Neural progenitor cell (in vitro differentiated cells): ENCODE measurements at regions not wholly inside any gene's neighbourhood (a gene's known extent, or its start where the extent isn't known, plus 50 kb on each side); places are given as distances from the start of the nearest gene placed in this dataset.

Experiments used
- EZH2 ChIP-seq: fragments of 200-600 bp; sonication (generic); IDR thresholded peaks from 2 replicates; pipeline ENCODE4 v1.6.1; 2017; ENCODE audit warnings: antibody characterized with exemption, mild to moderate bottlenecking, moderate library complexity
- EZH2phosphoT487 ChIP-seq: fragments of 200-600 bp; sonication (generic); IDR thresholded peaks from 2 replicates; pipeline ENCODE4 v1.6.1; 2017; ENCODE audit warnings: antibody characterized with exemption

DNA sequence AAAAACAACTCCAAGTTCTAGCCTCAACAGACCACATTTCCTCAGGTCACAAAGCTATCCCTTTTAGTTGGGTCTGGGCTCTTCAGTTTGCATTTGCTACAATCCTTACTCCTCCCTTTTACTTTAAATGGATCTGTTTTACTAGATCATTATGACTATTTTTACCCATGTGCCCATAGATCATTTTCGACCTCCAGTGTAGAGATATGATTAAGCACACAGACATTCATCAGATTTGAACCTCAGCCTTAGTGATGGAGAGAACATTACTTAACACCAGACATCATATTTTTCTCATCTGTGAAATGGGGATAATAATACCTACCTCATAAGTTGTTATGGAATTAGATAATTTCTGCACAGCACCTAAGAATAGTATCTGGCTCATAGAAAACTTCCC, 141.9 kb downstream of the NPR3 start:
- no peak for TF ChIP-seq EZH2
- no peak for TF ChIP-seq EZH2phosphoT487
